Heart left ventricle (tissue), 16 donors: ENCODE measurements at regions not wholly inside any gene's neighbourhood (a gene's known extent, or its start where the extent isn't known, plus 50 kb on each side); places are given as distances from the start of the nearest gene placed in this dataset.

ENCODE experiments used
- ATAC-seq, 4 donors: fragments of 200-7000 bp; cut with Tn5 transposase; one replicate each; pipeline ENCODE4 v1.9.1; 2020 to 2022; ENCODE audit warnings: moderate library complexity in 4 of 4, mild to moderate bottlenecking in 3 of 4, moderate number of reproducible peaks in 1 of 4
- DNase-seq, 5 donors: peaks; one replicate each; pipeline ENCODE4 v3.0.0-alpha.2; 2020
- H3K27ac ChIP-seq, 12 donors: fragments of 200-600 bp; sonication (generic) in 4 of 12; one replicate each; pipeline versions ENCODE4 v1.5.0 to v1.8.0; 2016 to 2022; ENCODE audit warnings: mild to moderate bottlenecking in 2 of 12
- H3K27me3 ChIP-seq, 9 donors: fragments of 200-600 bp; sonication (generic) in 2 of 9; one replicate each; pipeline versions ENCODE4 v1.5.1 to v1.8.0; 2016 to 2022; ENCODE audit warnings: mild to moderate bottlenecking in 3 of 9
- H3K36me3 ChIP-seq, 9 donors: fragments of 200-600 bp; sonication (generic) in 2 of 9; one replicate each; pipeline versions ENCODE4 v1.5.0 to v1.8.0; 2018 to 2022; ENCODE audit warnings: mild to moderate bottlenecking in 2 of 9
- H3K4me1 ChIP-seq, 12 donors: fragments of 200-600 bp; sonication (generic) in 4 of 12; one replicate each; pipeline versions ENCODE4 v1.5.0 to v1.8.0; 2016 to 2022; ENCODE audit warnings: mild to moderate bottlenecking in 3 of 12
- H3K4me3 ChIP-seq, 12 donors: fragments of 200-600 bp; sonication (generic) in 4 of 12; one replicate each; pipeline versions ENCODE4 v1.5.0 to v1.8.0; 2017 to 2022; ENCODE audit warnings: mild to moderate bottlenecking in 9 of 12, moderate library complexity in 4 of 12
- H3K9me3 ChIP-seq, 12 donors: fragments of 200-600 bp; sonication (generic) in 4 of 12; one replicate each; pipeline versions ENCODE4 v1.5.0 to v1.8.0; 2016 to 2022; ENCODE audit warnings: mild to moderate bottlenecking in 1 of 12
- CTCF ChIP-seq, 12 donors: fragments of 200-600 bp; sonication (generic) in 4 of 12; IDR thresholded peaks; one replicate each; pipeline versions ENCODE4 v1.5.0 to v1.8.0; 2018 to 2022; ENCODE audit warnings: antibody characterized with exemption in 12 of 12, mild to moderate bottlenecking in 5 of 12
- POLR2A ChIP-seq, 2 donors: fragments of 450-650 bp; IDR thresholded peaks; one replicate each; pipeline ENCODE4 v1.6.1; 2017; ENCODE audit warnings: antibody characterized with exemption in 2 of 2, mild to moderate bottlenecking in 2 of 2, moderate library complexity in 2 of 2
- WGBS, 4 donors: extraction: QIAGEN DNeasy Blood & Tissue Kit in 2 of 4; methylation state at CpG; one replicate each; pipeline versions ENCODE4 v1.1.5 to v1.1.7; 2013 to 2018; 5-methylcytosine and 5-hydroxymethylcytosine counted together
- intact Hi-C, 10 donors: fragments of 100-400 bp; cut with DNase I; formaldehyde crosslinking; loops; one replicate each; pipeline versions ENCODE4 v1.11.1 to v1.14.2; 2022
- donor health status: ischemic (EF 13 %, LVEDD 7.1; RV severe dilation, severe dysfunction).
- donor health status: healthy with polysubstance abuse.
- donor health status: DM: no; HTN: yes; CAD: no.
- donor health status: DM: no; HTN: no; CAD: no.
- donor health status: ischemic (EF 25% LVEDD 6.9; RV normal size, moderate dysfunction).
- donor health status: ischemic (EF 25% LVEDD 5.7; RV mildly dilated, moderate dysfunction).
- donor health status: healthy.
- donor health status: DM: yes; HTN: yes; CAD: no.
- donor health status: ischemic (EF 35%, LVEDD 5.7; RV mildly dilated, moderate dysfunction).
- donor health status: nonischemic (EF 11% LVEDD 7.7; RV severe dilation, severe dysfunction).
- donor health status: DM: yes; HTN: yes; CAD: no.
- donor health status: PGD.
- donor health status: ischemic (EF 29% LVEDD 5.4; RV normal size, mild dysfunction).
- donor health status: nonischemic (EF 23%, LVEDD 6.1; RV moderate dilation, normal function).

- ATAC-seq (no peak), DNase-seq (no peak)
- TF ChIP-seq POLR2A (IDR thresholded peaks at IDR 0.05) (no peak), CTCF (IDR thresholded peaks at IDR 0.05) (no peak)
- Histone ChIP-seq H3K9me3 (peaks cover 0 to 4% (median 0%) of the 10 kb centered on the region in 12 donors), H3K36me3 (no peaks in the 10 kb centered on the region), H3K4me1 (no peaks in the 10 kb centered on the region), H3K27me3 (no peaks in the 10 kb centered on the region), H3K27ac (no peak overlapping the region), H3K4me3 (no peak overlapping the region)
- WGBS, 4 donors: 59 to 76% (median 63%) methylated on average over 2 of the region's 2 CpGs
- intact Hi-C loops: no loop called here
Observed at GRCh38 chr6:19552588-19552987, 284.6 kb upstream of the ID4 start.

GRCh38 chr6:19554356-19555225 lies 282.6 kb upstream of the ID4 start:
- WGBS, 4 donors: 49 to 60% (median 56%) methylated on average over 9 of the region's 9 CpGs
- Histone ChIP-seq H3K36me3 (no peaks in the 10 kb centered on the region), H3K4me3 (no peak overlapping the region), H3K27ac (no peak overlapping the region), H3K4me1 (no peaks in the 10 kb centered on the region), H3K9me3 (peaks cover 0 to 4% (median 0%) of the 10 kb centered on the region in 12 donors), H3K27me3 (no peaks in the 10 kb centered on the region)
- ATAC-seq (no peak), DNase-seq (peak in 1 of 5 donors; percentile 12)
- TF ChIP-seq POLR2A (IDR thresholded peaks at IDR 0.05): no peak
- TF ChIP-seq CTCF (IDR thresholded peaks at IDR 0.05): no peak
- intact Hi-C loops: no loop called here

- Histone ChIP-seq H3K4me3 (no peak overlapping the region), H3K9me3 (peaks cover 0 to 4% (median 0%) of the 10 kb centered on the region in 12 donors), H3K4me1 (no peaks in the 10 kb centered on the region), H3K36me3 (no peaks in the 10 kb centered on the region), H3K27ac (no peak overlapping the region), H3K27me3 (no peaks in the 10 kb centered on the region)
- 81 to 90% (median 83%) methylated on average over 3 of the region's 3 CpGs for WGBS, 4 donors
- ATAC-seq: no peak
- intact Hi-C loops: no loop called here
- TF ChIP-seq CTCF (IDR thresholded peaks at IDR 0.05) (no peak), POLR2A (IDR thresholded peaks at IDR 0.05) (no peak)
- DNase-seq: no peak
Observed at GRCh38 chr6:19557191-19557590, 280.0 kb upstream of the ID4 start.

GRCh38 chr6:19558201-19558600 lies 279.0 kb upstream of the ID4 start:
- no peak overlapping the region for H3K4me3 ChIP-seq
- intact Hi-C loops: no loop called here
- H3K9me3 ChIP-seq: peaks cover 0 to 1% (median 0%) of the 10 kb centered on the region in 12 donors
- H3K4me1 ChIP-seq: no peaks in the 10 kb centered on the region
- TF ChIP-seq POLR2A (IDR thresholded peaks at IDR 0.05): no peak
- TF ChIP-seq CTCF (IDR thresholded peaks at IDR 0.05): no peak
- no peak overlapping the region for H3K27ac ChIP-seq
- WGBS, 4 donors: 74 to 81% (median 79%) methylated on average over 2 of the region's 2 CpGs
- no peaks in the 10 kb centered on the region for H3K36me3 ChIP-seq
- H3K27me3 ChIP-seq: no peaks in the 10 kb centered on the region
- ATAC-seq (no peak), DNase-seq (no peak)
